IMR-90 (cell line): ENCODE measurements at regions not wholly inside any gene's neighbourhood (a gene's known extent, or its start where the extent isn't known, plus 50 kb on each side); places are given as distances from the start of the nearest gene placed in this dataset.

Experiments used
- ATAC-seq: fragments of 200-7000 bp; cut with Tn5 transposase; 2 replicates; pipeline ENCODE4 v1.9.1; 2020; ENCODE audit warnings: low read depth, mild to moderate bottlenecking, moderate library complexity
- BruUV-seq: library from RNA; stranded (reverse); fragments of 400-500 nt; replicated peaks from 2 replicates; lab custom pipeline; 2021; lab: Mats Ljungman, UMichigan
- CTCF ChIA-PET: fragments of 300-600 bp; formaldehyde crosslinking; extraction: SDS; loops from one replicate; lab custom pipeline; 2021; ENCODE audit warnings: antibody characterized with exemption; lab: Yijun Ruan, JAX
- POLR2A ChIA-PET: fragments of 300-600 bp; sonication (Branson Sonifier 250); formaldehyde crosslinking; loops from one replicate; lab custom pipeline; 2022; ENCODE audit warnings: antibody characterized with exemption; ENCODE audit not compliant: unreplicated experiment; lab: Charles Lee
- DNase-seq: peaks from one replicate; pipeline ENCODE4 v3.0.0; 2013
- H2AFZ ChIP-seq: replicated peaks from 2 replicates; pipeline ENCODE3; 2013; ENCODE audit warnings: low read length, mild to moderate bottlenecking; ENCODE audit not compliant: poor library complexity
- H2AK5ac ChIP-seq: 2 replicates; pipeline ENCODE4 v1.6.1; 2013; ENCODE audit warnings: low read depth, low read length, inconsistent platforms
- H2AK9ac ChIP-seq: replicated peaks from 2 replicates; pipeline ENCODE3; 2013; ENCODE audit warnings: mild to moderate bottlenecking, low read depth, low read length, moderate library complexity; ENCODE audit not compliant: poor library complexity
- H2BK120ac ChIP-seq: 2 replicates; pipeline ENCODE4 v1.6.1; 2013; ENCODE audit warnings: low read depth, low read length, inconsistent platforms
- H2BK15ac ChIP-seq: 3 replicates; pipeline ENCODE4 v1.6.1; 2013; ENCODE audit warnings: low read depth, low read length, inconsistent platforms
- H2BK20ac ChIP-seq: 2 replicates; pipeline ENCODE4 v1.6.1; 2013; ENCODE audit warnings: low read depth, mild to moderate bottlenecking, inconsistent platforms, low read length, moderate library complexity
- H2BK5ac ChIP-seq: 2 replicates; pipeline ENCODE4 v1.6.1; 2013; ENCODE audit warnings: mild to moderate bottlenecking, low read depth, low read length, inconsistent platforms; ENCODE audit not compliant: poor library complexity, severe bottlenecking
- H3K14ac ChIP-seq: replicated peaks from 2 replicates; pipeline ENCODE4 v1.6.1; 2013; ENCODE audit warnings: low read depth, low read length, inconsistent platforms
- H3K18ac ChIP-seq: 2 replicates; pipeline ENCODE4 v1.6.1; 2013; ENCODE audit warnings: low read depth, low read length, control low read depth
- H3K23ac ChIP-seq: 2 replicates; pipeline ENCODE4 v1.6.1; 2013; ENCODE audit warnings: low read depth, low read length, inconsistent platforms
- H3K27ac ChIP-seq: 2 replicates; pipeline ENCODE4 v1.5.1; 2013; ENCODE audit warnings: mild to moderate bottlenecking, control low read depth, low read length; ENCODE audit not compliant: insufficient read depth
- H3K27me3 ChIP-seq: 2 replicates; pipeline ENCODE4 v1.6.1; 2013; ENCODE audit warnings: low read length; ENCODE audit not compliant: control insufficient read depth, insufficient read depth
- H3K36me3 ChIP-seq: 2 replicates; pipeline ENCODE4 v1.6.1; 2013; ENCODE audit warnings: low read length, mixed read lengths; ENCODE audit not compliant: control insufficient read depth, insufficient read depth
- H3K4ac ChIP-seq: 2 replicates; pipeline ENCODE4 v1.6.1; 2013; ENCODE audit warnings: low read depth, low read length, inconsistent platforms
- H3K4me1 ChIP-seq: 2 replicates; pipeline ENCODE4 v1.6.1; 2013; ENCODE audit warnings: low read length, mixed read lengths; ENCODE audit not compliant: control insufficient read depth, insufficient read depth
- H3K4me2 ChIP-seq: 2 replicates; pipeline ENCODE4 v1.6.1; 2013; ENCODE audit warnings: low read depth, mild to moderate bottlenecking, control low read depth, low read length, moderate library complexity
- H3K4me3 ChIP-seq: 2 replicates; pipeline ENCODE4 v1.5.1; 2013; ENCODE audit warnings: low read depth, mild to moderate bottlenecking, control low read depth, low read length, moderate library complexity; ENCODE audit not compliant: insufficient read depth
- H3K56ac ChIP-seq: 2 replicates; pipeline ENCODE4 v1.6.1; 2013; ENCODE audit warnings: low read length, inconsistent platforms; ENCODE audit not compliant: insufficient read depth; ENCODE audit errors: extremely low read depth
- H3K79me1 ChIP-seq, 2 experiments: 2 replicates each; pipeline ENCODE4 v1.6.1; 2013; ENCODE audit warnings: low read length in 2 of 2, inconsistent platforms in 1 of 2, low read depth in 1 of 2
- H3K9ac ChIP-seq: 2 replicates; pipeline ENCODE4 v1.6.1; 2013; ENCODE audit warnings: low read depth, low read length, control low read depth
- H3K9me1 ChIP-seq: 2 replicates; pipeline ENCODE4 v1.6.1; 2013; ENCODE audit warnings: low read length, inconsistent platforms; ENCODE audit not compliant: insufficient read depth
- H3K9me3 ChIP-seq: 2 replicates; pipeline ENCODE4 v1.6.1; 2013; ENCODE audit warnings: low read length; ENCODE audit not compliant: control insufficient read depth, insufficient read depth
- H4K20me1 ChIP-seq: 2 replicates; pipeline ENCODE4 v1.6.1; 2013; ENCODE audit warnings: low read length, inconsistent platforms; ENCODE audit not compliant: insufficient read depth
- H4K5ac ChIP-seq: 2 replicates; pipeline ENCODE4 v1.6.1; 2013; ENCODE audit warnings: mild to moderate bottlenecking, low read depth, low read length, control low read depth
- H4K8ac ChIP-seq, 2 experiments: 2 replicates each; pipeline ENCODE4 v1.6.1; 2013; ENCODE audit warnings: low read depth in 2 of 2, low read length in 2 of 2, control low read depth in 1 of 2, inconsistent platforms in 1 of 2
- H4K91ac ChIP-seq: 2 replicates; pipeline ENCODE4 v1.6.1; 2013; ENCODE audit warnings: low read depth, low read length, inconsistent platforms; ENCODE audit not compliant: insufficient read depth
- MAFK ChIP-seq: IDR thresholded peaks from 2 replicates; pipeline ENCODE4 v1.6.1; 2012; ENCODE audit warnings: low read depth, low read length, improper control_type of control experiment
- MXI1 ChIP-seq: IDR thresholded peaks from 2 replicates; pipeline ENCODE4 v1.6.1; 2012; ENCODE audit warnings: low read depth, mild to moderate bottlenecking, low read length, moderate library complexity, borderline replicate concordance
- NFE2L2 ChIP-seq: fragments of 150-350 bp; IDR thresholded peaks from 2 replicates; pipeline ENCODE4 v1.6.1; 2016; ENCODE audit warnings: low read depth, mild to moderate bottlenecking, low read length
- WGBS, 2 experiments: methylation state at CpG; one replicate each; pipeline versions ENCODE4 v1.1.5 to v1.1.7; 2013; ENCODE audit warnings: missing lambda C conversion rate in 2 of 2; ENCODE audit not compliant: insufficient read length in 1 of 2; ENCODE audit errors: extremely low coverage in 2 of 2; 5-methylcytosine and 5-hydroxymethylcytosine counted together
- dilution Hi-C: fragments of 300-500 bp; cut with HindIII; formaldehyde crosslinking; loops from one replicate; pipeline ENCODE4 v1.14.3; 2018; ENCODE audit warnings: low sequenced_read_pairs; ENCODE audit not compliant: unreplicated experiment
- in situ Hi-C: fragments of 300-500 bp; cut with MboI; formaldehyde crosslinking; loops from 3 replicates; pipeline ENCODE4 v1.14.3; 2019; ENCODE audit warnings: low sequenced_read_pairs, inconsistent platforms, mixed read lengths
- intact Hi-C: fragments of 100-400 bp; cut with micrococcal nuclease; formaldehyde crosslinking; loops from 2 replicates; pipeline ENCODE4 v1.10.0; 2022

DNA sequence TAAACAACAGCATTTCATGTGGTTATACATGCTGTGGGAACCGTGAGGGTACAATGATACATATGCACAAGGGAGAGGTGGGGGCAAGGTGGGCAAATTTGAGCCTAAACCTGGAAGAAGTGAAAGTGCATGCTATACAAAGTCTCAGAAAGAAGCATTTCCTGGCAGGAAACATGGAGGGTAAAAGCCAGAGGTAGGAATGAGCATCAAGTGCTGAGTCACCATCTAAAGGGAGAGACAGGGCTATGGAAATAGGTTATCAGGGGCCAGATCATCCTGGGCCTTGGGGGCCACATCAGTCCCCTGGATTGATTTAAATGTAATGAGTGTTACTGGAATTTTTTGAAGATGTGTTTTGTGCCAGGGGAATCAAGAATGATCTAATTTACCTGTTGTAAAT lies 60.1 kb upstream of the DAB1 start:
- no TSS peak for BruUV-seq
- no peak overlapping the region for H3K9ac ChIP-seq
- H3K4me1 ChIP-seq: peaks cover 12% of the 10 kb centered on the region
- ChIA-PET CTCF (interaction anchor here (0.8 kb wide), 1 partner anchor 15 kb away, joined by 3 read pairs; no protein-coding TSS in a partner anchor), POLR2A (no interaction called here)
- no peaks in the 10 kb centered on the region for H3K36me3 ChIP-seq
- H3K79me1 ChIP-seq: no peaks in the 10 kb centered on the region
- H3K9me1 ChIP-seq: peaks cover 4% of the 10 kb centered on the region
- TF ChIP-seq MAFK: peak; percentile 21; the same call in 1 of the 2 replicates
- TF ChIP-seq NFE2L2: peak; percentile 66
- TF ChIP-seq MXI1: no peak
- no peak overlapping the region for H3K56ac ChIP-seq
- intact Hi-C loops: no loop called here
- H2BK15ac ChIP-seq: 0 out of 3 replicates have a peak overlapping the region, but pooled peaks have one; percentile 90
- H2AK5ac ChIP-seq: no peak overlapping the region
- H3K4ac ChIP-seq: peak overlapping the region; percentile 28; the same call in 1 of the 2 replicates
- H3K27ac ChIP-seq: no peak overlapping the region
- no peaks in the 10 kb centered on the region for H4K20me1 ChIP-seq
- peak overlapping the region; percentile 71; the same call in 1 of the 2 replicates for H3K14ac ChIP-seq
- peak overlapping the region; percentile 35 for H2BK5ac ChIP-seq
- H2BK120ac ChIP-seq: peak overlapping the region; percentile 53; the same call in 1 of the 2 replicates
- H2AK9ac ChIP-seq: no peak overlapping the region
- peak overlapping the region; percentile 56 to 59; a peak in 2 of 4 replicates for H4K8ac ChIP-seq
- H3K23ac ChIP-seq: no peak overlapping the region
- peak overlapping the region; percentile 27; the same call in 1 of the 2 replicates for H2BK20ac ChIP-seq
- H4K91ac ChIP-seq: no peak overlapping the region
- DNase-seq (peak; percentile 16), ATAC-seq (0 out of 2 replicates have a peak, but pooled peaks have one; percentile 27)
- dilution Hi-C loops: no loop called here
- no peaks in the 10 kb centered on the region for H3K9me3 ChIP-seq
- in situ Hi-C loops: loop anchor here (25.0 kb wide), 1 partner anchor 647 kb away; no protein-coding TSS in a partner anchor
- H3K27me3 ChIP-seq: no peaks in the 10 kb centered on the region
- peak overlapping the region; percentile 69; the same call in 1 of the 2 replicates for H4K5ac ChIP-seq
- peak overlapping the region; percentile 91; the same call in 1 of the 2 replicates for H3K18ac ChIP-seq
- WGBS, 2 experiments: 80% methylated on average over 1 of the region's 1 CpG; no CpG with 5 or more reads in 1 of the 2 experiments
- H2AFZ ChIP-seq: no peak overlapping the region
- H3K4me3 ChIP-seq: no peak overlapping the region
- peak overlapping the region; percentile 51; the same call in 1 of the 2 replicates for H3K4me2 ChIP-seq
